C1 segment of cervical spinal cord (tissue), 14 donors: ENCODE measurements at regions not wholly inside any gene's neighbourhood (a gene's known extent, or its start where the extent isn't known, plus 50 kb on each side); places are given as distances from the start of the nearest gene placed in this dataset.

Source experiments
- DNase-seq, 14 donors: peaks; one replicate each; lab custom pipeline; 2025; lab: John Stamatoyannopoulos, UW

DNA sequence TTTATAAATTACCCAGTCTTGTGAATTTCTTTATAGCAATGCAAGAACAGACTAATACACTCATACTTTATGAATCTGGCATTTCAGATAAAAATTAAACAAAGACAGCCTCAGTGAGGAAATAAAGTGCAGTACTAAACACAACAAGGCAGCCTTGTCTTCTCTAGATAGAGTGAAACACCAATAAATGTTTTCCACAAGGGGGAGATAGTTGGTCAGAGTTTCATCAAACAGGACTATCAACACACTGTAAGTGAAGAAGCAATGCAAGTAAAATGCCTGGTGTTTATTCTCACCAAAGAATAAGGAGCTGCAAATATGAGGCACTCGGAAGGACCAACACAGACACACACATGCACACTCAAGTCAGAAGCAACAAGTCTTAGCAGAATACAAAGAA lies 62.8 kb downstream of the FAM9B start:
- no peak for DNase-seq

DNA sequence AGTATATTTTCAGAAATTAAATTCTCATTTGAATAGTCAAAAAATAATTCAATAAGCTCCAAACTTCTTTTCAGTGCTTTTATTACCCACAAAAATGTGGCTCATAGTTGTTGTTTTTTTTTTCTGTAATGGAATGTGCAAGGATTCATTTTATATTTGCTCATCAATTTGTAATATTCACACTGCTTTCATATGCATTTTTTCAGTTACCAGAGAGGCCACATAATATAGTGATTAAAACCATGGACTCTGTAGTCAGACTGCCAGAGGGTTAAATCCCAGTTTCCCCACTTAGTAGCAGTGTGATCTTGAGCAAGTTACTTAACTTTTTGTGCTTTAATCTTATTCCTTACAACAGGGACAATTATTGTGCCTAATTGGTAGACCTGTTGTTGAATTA lies 64.5 kb downstream of the FAM9B start:
- DNase-seq = no peak

DNA sequence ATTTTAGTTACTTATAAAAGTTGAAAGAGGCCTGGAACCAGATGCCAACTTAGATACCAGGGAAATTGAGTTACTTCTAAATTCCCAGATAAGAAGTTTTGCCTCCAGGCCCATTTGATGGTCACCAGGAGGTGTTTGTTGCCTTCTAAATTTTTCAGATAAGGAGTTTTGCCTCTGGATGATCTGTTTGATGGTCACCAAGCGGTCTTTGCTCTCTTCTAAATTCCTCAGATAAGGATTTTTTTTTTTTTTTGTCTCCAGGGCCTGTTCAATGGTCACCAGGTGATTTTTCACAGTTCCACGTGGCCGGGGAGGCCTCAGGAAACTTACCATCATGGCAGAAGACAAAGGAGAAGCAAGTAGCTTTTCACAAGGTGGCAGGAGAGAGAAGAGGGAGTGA lies 66.5 kb downstream of the FAM9B start:
- no peak for DNase-seq

DNA sequence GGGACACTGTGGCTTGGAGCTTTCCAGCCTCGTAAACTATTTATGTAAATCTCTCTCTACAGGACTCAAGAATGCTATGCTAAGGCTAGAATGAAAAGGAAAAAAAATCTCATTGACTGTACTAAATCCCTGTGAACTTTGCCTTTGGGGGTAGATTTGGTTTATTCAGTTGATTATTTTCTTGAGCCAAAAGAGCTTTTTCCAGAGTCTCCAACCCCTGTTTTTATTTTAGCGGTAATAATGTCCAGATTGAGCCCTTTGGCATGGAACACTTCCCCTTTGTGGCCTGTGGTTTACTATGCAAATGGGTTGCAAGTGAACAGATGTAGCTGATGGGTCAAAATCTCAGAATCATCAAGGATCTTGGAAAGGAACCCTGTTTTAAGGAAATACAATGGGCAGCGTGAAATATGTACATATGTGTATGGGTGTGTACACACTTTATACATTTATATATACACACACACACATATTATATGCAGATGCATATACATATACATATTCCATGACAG lies 72.9 kb downstream of the FAM9B start:
- DNase-seq = no peak

- DNase-seq = no peak
Observed at GRCh38 chrX:8955511-8955910, 78.4 kb downstream of the FAM9B start.

- no peak for DNase-seq
Observed at GRCh38 chrX:8946563-8946962, 87.4 kb downstream of the FAM9B start.

DNA sequence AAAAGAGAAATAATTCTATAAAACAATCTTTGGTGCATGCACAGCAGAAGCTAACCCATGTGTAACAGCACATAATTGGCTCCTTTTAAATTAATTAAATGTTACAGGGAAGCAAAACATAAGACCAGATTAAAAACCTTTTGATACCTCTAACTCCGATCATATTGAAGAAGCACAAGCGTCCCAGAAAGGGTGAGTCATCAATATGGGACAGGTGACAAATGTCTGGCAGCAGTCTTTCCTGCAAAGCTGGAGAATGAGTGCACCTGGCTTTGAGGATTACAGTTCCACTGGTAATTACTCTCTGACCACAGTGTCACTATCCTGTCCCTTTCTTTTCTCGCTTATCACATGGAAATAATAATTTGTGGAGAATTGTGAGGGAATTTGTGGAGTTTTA lies 94.6 kb downstream of the FAM9B start:
- no peak for DNase-seq

GRCh38 chrX:8927701-8928100 lies 106.2 kb downstream of the FAM9B start:
- no peak for DNase-seq

GRCh38 chrX:8927066-8927635 lies 106.8 kb downstream of the FAM9B start:
- DNase-seq = no peak

DNA sequence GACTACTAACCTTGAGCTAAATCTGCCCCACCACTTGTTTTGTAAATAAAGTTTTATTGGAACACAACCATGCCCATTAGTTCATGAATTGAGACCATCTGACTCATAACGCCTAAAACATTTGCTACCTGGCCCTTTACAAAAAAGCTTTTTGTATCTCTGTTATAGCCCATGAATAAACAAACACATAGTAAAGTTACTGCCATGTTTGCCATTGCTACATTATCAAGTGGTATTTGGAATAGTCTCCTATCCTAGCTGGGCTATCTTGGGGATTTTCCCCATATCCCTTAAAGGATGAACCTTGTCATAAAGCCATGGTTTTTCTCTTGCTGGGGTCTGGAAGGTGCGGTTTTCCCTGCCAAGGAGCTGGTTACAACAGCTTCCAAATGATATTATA lies 112.3 kb downstream of the FAM9B start:
- no peak for DNase-seq

- DNase-seq = no peak
Observed at GRCh38 chrX:8919801-8920200, 114.1 kb downstream of the FAM9B start.

DNA sequence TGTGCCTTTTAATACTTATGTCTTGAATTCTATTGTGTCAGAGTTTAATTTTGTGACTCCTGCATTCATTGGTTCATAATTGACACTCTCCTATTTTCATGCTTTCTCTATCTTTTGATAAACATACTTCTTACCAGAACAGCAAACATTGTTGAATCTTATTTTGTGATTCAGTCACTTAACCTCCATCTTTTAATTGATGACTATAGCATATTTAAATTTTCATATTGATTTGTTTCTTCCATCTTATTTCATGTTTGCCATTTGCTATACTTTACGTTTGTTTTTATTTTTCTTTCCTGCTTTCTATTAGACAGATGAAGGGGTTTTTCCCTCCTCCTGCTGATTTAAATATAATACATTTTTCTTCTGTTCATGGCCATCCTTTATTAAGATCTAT lies 115.5 kb upstream of the FAM9A start:
- no peak for DNase-seq

DNA sequence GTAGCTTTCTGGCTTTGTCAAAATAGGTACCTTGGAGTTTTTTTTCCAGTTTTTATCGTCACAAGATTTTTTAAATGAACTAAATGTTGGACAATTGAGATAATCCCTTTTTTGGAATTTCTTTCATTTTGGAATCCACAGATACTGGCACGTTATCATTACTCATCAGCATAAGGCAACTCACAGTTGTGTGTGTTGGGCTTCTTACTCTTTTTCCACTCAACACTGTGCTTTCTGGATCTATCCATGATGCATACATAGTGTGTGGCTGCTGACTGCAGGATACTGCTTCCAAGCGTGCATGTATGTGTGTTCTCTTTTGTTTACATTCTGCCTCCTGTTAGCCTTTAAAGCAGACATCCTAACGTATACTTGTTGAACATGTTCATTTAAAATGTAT lies 113.5 kb upstream of the FAM9A start:
- no peak for DNase-seq

DNA sequence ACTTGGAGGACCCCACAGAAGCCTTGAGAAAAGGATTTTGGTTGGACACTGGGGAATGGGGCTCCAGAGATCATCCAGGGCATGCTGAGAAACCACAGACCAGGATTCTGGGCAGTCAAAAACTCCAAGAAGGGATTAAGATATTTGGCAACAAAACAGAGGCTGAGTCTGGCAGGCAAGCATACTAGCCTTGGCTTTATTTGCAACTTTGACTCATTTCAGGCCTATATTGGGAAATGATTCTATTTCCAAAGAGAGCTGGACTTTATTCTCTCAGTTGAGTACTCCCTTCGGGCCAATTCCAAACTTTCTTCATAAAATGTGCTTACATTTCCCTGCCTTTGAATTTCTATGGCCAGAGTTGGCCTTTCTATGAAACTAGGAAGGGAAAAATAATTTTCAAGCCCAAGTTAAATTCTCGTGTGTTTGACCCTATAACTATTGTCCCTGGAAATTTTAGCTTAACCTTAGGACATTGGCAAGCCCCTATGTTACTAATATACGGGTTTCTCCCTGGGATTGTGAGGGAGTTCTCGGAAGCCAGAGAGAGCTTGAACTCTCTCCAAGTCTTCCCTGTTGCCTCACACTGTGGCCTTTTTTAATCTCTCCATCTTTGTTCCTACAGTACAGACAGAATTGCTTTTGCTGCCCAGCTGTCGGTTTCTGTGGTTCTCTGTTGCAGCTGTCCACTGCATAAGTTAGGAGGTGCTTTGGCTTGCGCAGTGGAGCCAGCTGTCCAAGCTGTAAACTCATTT lies 112.6 kb upstream of the FAM9A start:
- DNase-seq = peak in 6 of 14 donors; percentile 0 to 14 (median 0)

- no peak for DNase-seq
Observed at GRCh38 chrX:8907688-8908087, 106.5 kb upstream of the FAM9A start.

DNA sequence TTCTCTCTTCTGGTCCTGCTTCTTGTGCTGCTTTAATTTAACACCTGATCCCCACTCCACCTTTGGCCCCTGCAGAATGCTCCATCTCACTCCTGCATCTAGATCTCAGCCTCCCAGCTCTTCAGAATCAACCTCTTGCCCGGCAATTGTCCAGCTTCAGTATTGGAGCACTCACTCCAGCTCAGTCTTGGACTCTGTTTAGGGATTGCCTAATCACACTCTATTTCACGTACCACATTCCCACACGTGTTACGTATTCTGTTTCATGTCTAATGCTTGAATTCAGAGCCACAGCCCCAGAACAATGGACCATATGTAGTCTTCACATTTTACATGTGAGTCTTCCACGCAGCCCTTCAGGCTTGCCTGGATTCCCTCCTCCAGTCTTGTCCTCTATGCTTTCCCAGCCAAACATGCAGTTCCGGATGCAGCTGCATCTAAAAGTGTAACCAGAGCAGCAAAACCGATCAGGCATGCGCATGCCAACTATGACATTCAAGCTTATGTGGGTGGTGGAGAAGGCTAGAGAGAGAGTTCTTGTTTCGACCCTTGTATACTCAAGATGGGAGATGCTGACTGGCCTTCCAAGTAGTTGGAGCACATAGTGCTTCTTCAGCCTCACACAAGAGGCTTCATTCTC lies 105.2 kb upstream of the FAM9A start:
- DNase-seq = no peak

- DNase-seq = no peak
Observed at GRCh38 chrX:8897259-8897658, 96.1 kb upstream of the FAM9A start.

DNA sequence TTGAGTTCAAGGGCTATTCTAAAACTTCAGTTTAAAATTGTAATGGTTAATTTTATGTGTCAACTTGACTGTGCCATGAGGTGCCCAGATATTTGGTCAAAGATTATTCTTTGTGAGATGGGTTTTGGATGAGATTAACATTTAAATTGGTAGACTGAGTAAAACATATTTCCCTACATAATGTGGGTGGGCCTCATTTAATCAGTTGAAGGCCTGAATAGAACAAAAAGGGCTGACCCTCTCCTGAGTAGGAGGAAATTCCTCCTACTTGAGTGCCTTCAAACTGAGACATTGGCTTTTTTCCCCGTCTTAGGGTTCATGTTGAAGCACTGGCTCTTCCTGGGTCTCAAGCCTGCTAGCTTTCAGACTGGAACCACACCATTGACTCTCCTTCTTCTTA lies 89.6 kb upstream of the FAM9A start:
- no peak for DNase-seq

GRCh38 chrX:8887004-8887403 lies 85.8 kb upstream of the FAM9A start:
- no peak for DNase-seq

DNA sequence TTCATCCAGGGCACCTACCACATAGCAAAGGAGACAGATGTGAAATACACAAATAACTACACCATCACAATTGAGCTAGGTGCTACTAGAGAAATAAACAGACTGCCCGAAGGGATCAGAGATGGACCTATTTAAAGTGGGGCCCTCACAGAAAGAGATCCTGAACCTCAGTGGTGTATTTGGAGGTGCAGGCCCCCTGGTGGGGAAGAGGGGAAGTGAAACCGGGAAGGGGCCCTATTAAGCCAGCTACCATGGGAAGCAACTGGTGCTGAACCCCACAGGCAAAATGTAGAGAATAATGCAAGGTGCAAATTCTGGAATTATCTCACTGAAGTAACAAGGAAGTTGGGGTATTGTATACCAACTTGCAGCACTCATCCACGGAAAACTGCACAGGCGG lies 78.6 kb upstream of the FAM9A start:
- no peak for DNase-seq

DNA sequence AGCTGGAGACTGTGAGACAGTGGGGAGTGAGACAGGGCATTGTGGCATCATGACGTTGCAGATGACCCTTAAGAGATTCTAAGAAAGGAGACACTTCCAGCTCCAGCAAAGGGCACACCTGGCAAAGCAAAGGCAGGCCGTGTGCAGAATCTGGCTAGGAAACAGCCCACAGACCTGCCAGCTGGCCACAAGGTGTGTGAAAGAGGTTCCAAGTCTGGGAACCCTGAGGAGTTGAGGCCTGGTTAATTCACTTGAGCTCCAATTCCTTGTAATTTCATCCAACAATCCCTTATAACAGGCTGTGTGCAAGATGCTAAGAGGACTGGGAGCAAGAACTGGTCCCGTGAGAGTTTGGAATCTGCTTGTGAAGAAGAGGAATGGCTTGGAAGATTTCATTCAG lies 72.8 kb upstream of the FAM9A start:
- DNase-seq = peak in 1 of 14 donors; percentile 71

GRCh38 chrX:8873102-8873501 lies 71.9 kb upstream of the FAM9A start:
- no peak for DNase-seq

DNA sequence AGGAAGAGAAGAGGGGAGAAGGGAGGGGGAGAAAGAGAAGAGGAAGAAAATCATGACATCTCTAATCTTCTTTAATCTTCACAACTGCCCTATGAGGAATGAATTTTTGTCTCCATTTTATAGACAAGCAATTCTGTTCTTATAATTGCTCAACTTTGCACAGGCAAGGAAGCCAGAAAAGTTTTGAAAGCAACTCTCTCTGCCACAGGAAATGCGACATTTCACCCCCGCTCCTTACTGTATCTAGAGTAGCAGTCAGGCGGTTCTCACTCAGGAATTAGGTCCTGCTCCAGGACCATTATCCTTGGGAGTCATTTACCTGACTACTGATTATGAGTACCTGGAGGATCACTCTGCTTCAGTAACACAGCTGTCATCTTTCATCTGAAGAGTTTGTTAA lies 69.2 kb upstream of the FAM9A start:
- DNase-seq = no peak
